Vagina (tissue), 2 donors: ENCODE measurements at regions not wholly inside any gene's neighbourhood (a gene's known extent, or its start where the extent isn't known, plus 50 kb on each side); places are given as distances from the start of the nearest gene placed in this dataset.

Experiments used
- DNase-seq, 2 donors: peaks; one replicate each; pipeline ENCODE4 v3.0.0-alpha.2; 2017; ENCODE audit errors: extremely low spot score in 2 of 2
- H3K27ac ChIP-seq: fragments of 200-600 bp; sonication (generic); one replicate; pipeline ENCODE4 v1.5.1; 2019
- H3K27me3 ChIP-seq: fragments of 200-600 bp; sonication (generic); one replicate; pipeline ENCODE4 v1.5.1; 2019
- H3K36me3 ChIP-seq, 2 donors: fragments of 200-600 bp; sonication (generic); one replicate each; pipeline ENCODE4 v1.5.1; 2017 to 2019
- H3K4me1 ChIP-seq: fragments of 200-600 bp; sonication (generic); one replicate; pipeline ENCODE4 v1.5.1; 2019
- H3K4me3 ChIP-seq, 2 donors: fragments of 200-600 bp; sonication (generic); 1 replicate in 1 of 2; 2 replicates in 1 of 2; pipeline ENCODE4 v1.5.1; 2016 to 2019
- H3K9me3 ChIP-seq: fragments of 200-600 bp; sonication (generic); one replicate; pipeline ENCODE4 v1.5.1; 2019
- POLR2A ChIP-seq, 2 donors: fragments of 450-650 bp; IDR thresholded peaks; one replicate each; pipeline ENCODE4 v1.6.1; 2017; ENCODE audit warnings: antibody characterized with exemption in 2 of 2, mild to moderate bottlenecking in 2 of 2, moderate library complexity in 2 of 2
- POLR2AphosphoS5 ChIP-seq, 2 donors: sonication (generic); formaldehyde crosslinking; IDR thresholded peaks; one replicate each; pipeline ENCODE4 v1.9.0; 2017; ENCODE audit warnings: antibody characterized with exemption in 2 of 2, mild to moderate bottlenecking in 2 of 2, low read depth in 1 of 2; ENCODE audit not compliant: insufficient read depth in 1 of 2
- intact Hi-C: fragments of 100-400 bp; cut with DNase I; formaldehyde crosslinking; loops from one replicate; pipeline ENCODE4 v1.15.1; 2023
- TF ChIP-seq, protein P1 (sequence below), 3 experiments: fragments of 450-650 bp in 2 of 3; fragments of 200-600 bp in 1 of 3; sonication (generic) in 1 of 3; IDR thresholded peaks; one replicate each; pipeline ENCODE4 v1.5.1; 2017 to 2019; ENCODE audit warnings: antibody characterized with exemption in 3 of 3, mild to moderate bottlenecking in 2 of 3, moderate library complexity in 2 of 3

DNA sequence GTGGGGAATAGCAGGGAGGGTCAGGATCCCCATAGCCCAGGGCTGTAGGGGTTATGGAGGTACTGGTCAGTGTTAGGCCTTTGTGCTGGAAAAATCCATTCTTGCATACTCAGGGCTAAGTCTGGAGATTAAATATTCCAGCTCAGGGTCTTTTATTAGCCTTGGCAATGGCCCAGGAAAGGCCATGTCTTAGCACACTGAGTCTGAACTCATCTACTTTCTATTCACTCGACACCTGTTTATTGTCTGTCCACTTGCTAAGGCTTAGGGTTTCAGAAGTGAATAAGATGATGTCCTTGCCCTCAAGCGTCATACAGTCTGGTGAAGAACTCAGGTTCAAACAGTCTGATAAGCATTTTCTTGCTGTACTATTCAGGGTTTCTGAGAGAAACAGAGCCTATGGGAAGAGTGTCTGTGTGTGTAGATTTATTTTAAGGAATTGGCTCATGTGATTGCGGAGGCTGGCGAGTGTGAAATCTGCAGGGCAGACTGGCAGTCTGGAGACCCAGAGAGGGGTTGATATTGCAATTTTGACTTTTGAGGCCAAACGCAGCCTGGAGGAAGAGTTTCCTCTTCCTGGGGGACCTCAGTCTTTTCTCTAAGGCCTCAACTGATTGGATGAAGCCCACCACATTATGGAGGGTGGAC, 135.8 kb downstream of the RAMP3 start:
- intact Hi-C loops = no loop called here
- Histone ChIP-seq H3K27ac (no peak overlapping the region), H3K27me3 (no peaks in the 10 kb centered on the region), H3K4me1 (no peaks in the 10 kb centered on the region), H3K36me3 (no peaks in the 10 kb centered on the region), H3K4me3 (no peak overlapping the region), H3K9me3 (no peaks in the 10 kb centered on the region)
- TF ChIP-seq POLR2A (IDR thresholded peaks at IDR 0.05) (no peak), POLR2AphosphoS5 (IDR thresholded peaks at IDR 0.05; ENCODE audit: insufficient read depth in 1 of 2, low read depth in 1 of 2) (no peak)
- TF ChIP-seq, protein P1, sequence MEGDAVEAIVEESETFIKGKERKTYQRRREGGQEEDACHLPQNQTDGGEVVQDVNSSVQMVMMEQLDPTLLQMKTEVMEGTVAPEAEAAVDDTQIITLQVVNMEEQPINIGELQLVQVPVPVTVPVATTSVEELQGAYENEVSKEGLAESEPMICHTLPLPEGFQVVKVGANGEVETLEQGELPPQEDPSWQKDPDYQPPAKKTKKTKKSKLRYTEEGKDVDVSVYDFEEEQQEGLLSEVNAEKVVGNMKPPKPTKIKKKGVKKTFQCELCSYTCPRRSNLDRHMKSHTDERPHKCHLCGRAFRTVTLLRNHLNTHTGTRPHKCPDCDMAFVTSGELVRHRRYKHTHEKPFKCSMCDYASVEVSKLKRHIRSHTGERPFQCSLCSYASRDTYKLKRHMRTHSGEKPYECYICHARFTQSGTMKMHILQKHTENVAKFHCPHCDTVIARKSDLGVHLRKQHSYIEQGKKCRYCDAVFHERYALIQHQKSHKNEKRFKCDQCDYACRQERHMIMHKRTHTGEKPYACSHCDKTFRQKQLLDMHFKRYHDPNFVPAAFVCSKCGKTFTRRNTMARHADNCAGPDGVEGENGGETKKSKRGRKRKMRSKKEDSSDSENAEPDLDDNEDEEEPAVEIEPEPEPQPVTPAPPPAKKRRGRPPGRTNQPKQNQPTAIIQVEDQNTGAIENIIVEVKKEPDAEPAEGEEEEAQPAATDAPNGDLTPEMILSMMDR (IDR thresholded peaks at IDR 0.05) = no peak
- DNase-seq = no peak

GRCh38 chr7:45294559-45294958, 137.0 kb downstream of the RAMP3 start:
- Histone ChIP-seq H3K4me1 (no peaks in the 10 kb centered on the region), H3K27ac (no peak overlapping the region), H3K9me3 (no peaks in the 10 kb centered on the region), H3K36me3 (no peaks in the 10 kb centered on the region), H3K27me3 (no peaks in the 10 kb centered on the region), H3K4me3 (no peak overlapping the region)
- TF ChIP-seq POLR2AphosphoS5 (IDR thresholded peaks at IDR 0.05; ENCODE audit: insufficient read depth in 1 of 2, low read depth in 1 of 2) (no peak), POLR2A (IDR thresholded peaks at IDR 0.05) (no peak)
- TF ChIP-seq, protein P1 (IDR thresholded peaks at IDR 0.05) = no peak
- no peak for DNase-seq
- intact Hi-C loops = no loop called here

DNA sequence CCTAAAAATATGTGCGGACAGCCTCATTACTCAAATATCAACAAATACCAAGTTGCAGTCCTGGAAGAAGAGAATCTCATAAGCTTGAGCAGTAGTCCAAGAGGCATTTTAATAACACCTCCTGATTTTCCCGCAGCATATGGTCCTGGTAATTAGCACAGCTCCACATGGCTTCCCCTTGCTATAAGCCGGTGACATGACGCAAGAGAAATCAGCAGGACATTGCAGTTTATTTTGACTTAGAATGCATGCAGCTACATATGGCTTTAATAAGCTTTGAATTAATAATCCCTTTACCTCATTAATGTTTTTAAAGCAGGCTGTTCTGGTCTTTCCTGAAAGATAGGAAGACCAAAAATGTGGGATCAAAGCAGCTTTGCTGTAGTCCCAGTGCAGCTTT, 137.6 kb downstream of the RAMP3 start:
- intact Hi-C loops = no loop called here

GRCh38 chr7:45296748-45297147, 139.2 kb downstream of the RAMP3 start:
- H3K27me3 ChIP-seq = no peaks in the 10 kb centered on the region
- intact Hi-C loops = no loop called here
- H3K4me1 ChIP-seq = no peaks in the 10 kb centered on the region
- DNase-seq = no peak
- no peaks in the 10 kb centered on the region for H3K9me3 ChIP-seq
- no peaks in the 10 kb centered on the region for H3K36me3 ChIP-seq
- TF ChIP-seq, protein P1 (IDR thresholded peaks at IDR 0.05) = no peak
- no peak for TF ChIP-seq POLR2AphosphoS5 (IDR thresholded peaks at IDR 0.05; ENCODE audit: insufficient read depth in 1 of 2, low read depth in 1 of 2)
- no peak for TF ChIP-seq POLR2A (IDR thresholded peaks at IDR 0.05)
- H3K4me3 ChIP-seq = no peak overlapping the region
- no peak overlapping the region for H3K27ac ChIP-seq

More for the DNA sequence above, 137.6 kb downstream of the RAMP3 start:
- H3K27me3 ChIP-seq = no peaks in the 10 kb centered on the region
- H3K9me3 ChIP-seq = no peaks in the 10 kb centered on the region
- DNase-seq = no peak
- H3K4me1 ChIP-seq = no peaks in the 10 kb centered on the region
- H3K36me3 ChIP-seq = no peaks in the 10 kb centered on the region
- no peak for TF ChIP-seq POLR2AphosphoS5 (IDR thresholded peaks at IDR 0.05; ENCODE audit: insufficient read depth in 1 of 2, low read depth in 1 of 2)
- TF ChIP-seq, protein P1 (IDR thresholded peaks at IDR 0.05) = no peak
- TF ChIP-seq POLR2A (IDR thresholded peaks at IDR 0.05) = no peak
- H3K27ac ChIP-seq = no peak overlapping the region
- no peak overlapping the region for H3K4me3 ChIP-seq

- H3K36me3 ChIP-seq = no peaks in the 10 kb centered on the region
- DNase-seq = no peak
- no peaks in the 10 kb centered on the region for H3K27me3 ChIP-seq
- no peaks in the 10 kb centered on the region for H3K4me1 ChIP-seq
- H3K4me3 ChIP-seq = no peak overlapping the region
- no peak for TF ChIP-seq POLR2AphosphoS5 (IDR thresholded peaks at IDR 0.05; ENCODE audit: insufficient read depth in 1 of 2, low read depth in 1 of 2)
- TF ChIP-seq, protein P1 (IDR thresholded peaks at IDR 0.05) = no peak
- TF ChIP-seq POLR2A (IDR thresholded peaks at IDR 0.05) = no peak
- intact Hi-C loops = no loop called here
- H3K27ac ChIP-seq = no peak overlapping the region
- H3K9me3 ChIP-seq = peaks cover 2% of the 10 kb centered on the region
These were observed 149.2 kb downstream of the RAMP3 start for GRCh38 chr7:45306752-45307305.
